ENCODE measurements at regions not wholly inside any gene's neighbourhood (a gene's known extent, or its start where the extent isn't known, plus 50 kb on each side); places are given as distances from the start of the nearest gene placed in this dataset.

DNA sequence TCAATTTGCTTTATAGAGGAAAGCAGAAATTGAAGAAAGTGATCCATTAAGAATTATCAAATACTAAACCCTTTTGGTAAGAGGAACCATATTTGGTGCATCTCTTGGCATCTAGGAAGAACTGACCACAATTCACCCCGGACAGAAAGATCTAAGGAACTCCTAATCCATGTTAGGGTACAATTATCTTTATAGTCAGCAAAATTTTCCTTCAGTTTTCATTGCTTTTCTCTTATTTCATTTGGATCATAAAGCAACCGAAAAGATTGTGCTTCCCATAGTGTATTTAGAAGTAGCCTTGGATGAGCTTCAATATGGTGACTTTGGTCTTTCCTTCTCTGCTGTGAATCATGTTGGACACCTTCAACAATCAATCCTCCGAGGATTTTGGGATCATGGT lies 50.1 kb upstream of the IGFBP5 start:
- TF ChIP-seq POLR2A (IDR thresholded peaks at IDR 0.05; ENCODE audit: low read depth, low read length) (no peak), POLR2AphosphoS5 (IDR thresholded peaks at IDR 0.05; ENCODE audit: low read depth, low read length) (no peak), PAX5 (IDR thresholded peaks at IDR 0.05; ENCODE audit: insufficient read depth, low read length, severe bottlenecking) (no peak)

All from GM12891 (cell line).